ENCODE measurements at regions not wholly inside any gene's neighbourhood (a gene's known extent, or its start where the extent isn't known, plus 50 kb on each side); places are given as distances from the start of the nearest gene placed in this dataset.

DNA sequence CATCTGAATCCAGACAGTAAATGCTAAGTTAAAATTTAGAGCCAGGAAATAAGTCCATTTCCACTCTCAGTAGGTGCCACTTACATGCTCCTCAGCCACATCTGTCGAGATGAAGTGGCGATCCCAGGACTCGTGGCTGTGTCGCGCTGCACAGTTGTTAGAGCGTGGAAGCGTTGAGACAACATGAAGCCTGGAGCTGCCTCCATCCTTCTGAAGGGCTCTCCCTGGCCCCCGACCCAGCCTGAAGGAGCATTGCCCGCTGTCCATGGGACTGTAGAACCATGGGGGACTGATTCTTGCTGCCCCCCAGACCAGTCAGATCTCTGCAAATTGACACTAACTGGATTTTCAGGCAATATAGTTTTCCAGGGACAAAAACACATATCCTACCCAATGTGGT lies 58.9 kb downstream of the IRX1 start:
- no peak for DNase-seq

DNA sequence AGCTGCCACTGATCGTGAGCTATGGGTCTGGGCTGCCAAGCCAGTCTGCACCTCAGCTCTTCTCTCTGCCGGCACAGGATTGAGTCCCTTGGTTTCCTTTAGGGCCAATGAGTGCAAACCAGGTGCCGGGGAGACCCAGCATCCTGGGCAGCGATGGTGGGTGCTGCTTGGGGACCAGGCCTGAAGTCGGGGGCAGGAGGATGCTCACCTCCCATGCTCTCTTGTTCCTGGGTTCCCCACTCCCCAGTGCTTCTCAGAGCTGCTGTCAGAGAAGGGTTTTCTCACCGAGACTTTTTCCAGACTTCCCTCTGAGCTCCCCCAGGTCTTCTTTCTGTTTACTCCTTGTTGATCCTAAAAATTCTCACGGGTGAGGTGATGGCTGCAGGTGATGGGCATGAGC lies 61.2 kb downstream of the IRX1 start:
- DNase-seq, result no peak

DNA sequence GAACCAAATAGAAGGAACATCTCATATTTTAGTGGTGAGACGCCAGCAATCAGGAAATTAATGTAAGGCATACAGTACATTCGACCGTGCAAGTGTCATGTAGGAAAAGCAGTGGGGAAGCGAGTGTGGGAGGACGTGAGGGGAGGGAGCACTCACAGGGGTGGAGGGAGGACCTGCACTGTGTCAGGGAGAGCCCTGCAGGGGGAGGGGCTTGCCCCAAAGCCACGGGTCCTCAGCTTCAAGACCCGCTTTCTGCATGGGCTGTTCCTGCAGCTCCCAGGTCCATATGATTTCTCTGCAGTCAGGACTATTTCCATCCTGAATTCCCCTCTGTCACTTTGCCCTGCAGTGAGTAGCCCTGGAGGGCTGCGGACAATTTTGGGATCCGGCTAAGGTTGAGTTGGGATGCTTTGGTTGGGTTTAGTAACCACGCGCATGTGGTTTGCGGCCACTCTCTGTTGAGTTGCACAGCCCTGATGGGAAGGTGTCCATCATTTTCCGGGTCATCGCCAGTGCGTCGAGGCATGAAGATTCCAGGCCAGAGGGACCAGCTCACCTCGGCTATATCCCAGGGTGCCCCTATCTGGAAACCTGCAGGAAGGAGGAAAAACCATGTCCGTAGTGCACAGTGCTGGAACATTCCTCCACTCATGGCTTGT lies 61.9 kb downstream of the IRX1 start:
- no peak for DNase-seq

DNA sequence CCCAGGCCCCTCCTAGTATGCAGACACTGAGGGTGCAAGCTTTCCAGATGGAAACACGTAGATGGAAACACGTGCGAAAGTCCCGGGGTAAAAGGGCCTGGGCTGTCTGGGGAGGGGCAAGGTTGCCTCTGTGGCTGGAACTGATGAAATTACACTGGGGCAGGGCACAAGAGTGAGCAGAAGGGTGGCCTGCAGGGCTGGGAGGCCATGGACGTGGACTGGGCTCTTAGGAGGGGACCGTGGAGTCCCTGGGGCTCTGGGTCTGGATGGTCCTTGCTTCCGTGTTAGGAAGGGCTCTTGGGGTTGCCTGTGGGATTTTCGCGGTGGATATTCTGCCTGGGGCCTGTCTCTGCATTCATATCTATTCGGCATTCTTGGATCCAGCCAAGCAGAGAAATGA lies 63.3 kb downstream of the IRX1 start:
- no peak for DNase-seq

DNA sequence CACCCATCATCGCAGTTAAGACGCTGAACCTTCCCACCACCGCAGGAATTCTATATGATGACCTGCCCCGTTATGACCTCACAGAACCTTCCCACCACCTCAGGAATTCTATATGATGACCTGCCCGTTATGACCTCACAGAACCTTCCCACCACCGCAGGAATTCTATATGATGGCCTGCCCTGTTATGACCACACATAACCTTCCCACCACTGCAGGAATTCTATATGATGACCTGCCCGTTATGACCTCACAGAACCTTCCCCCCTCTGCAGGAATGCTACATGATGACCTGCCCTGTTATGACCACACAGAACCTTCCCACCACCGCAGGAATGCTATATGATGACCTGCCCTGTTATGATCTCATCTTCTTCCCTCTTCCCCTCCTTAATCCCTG lies 64.3 kb downstream of the IRX1 start:
- no peak for DNase-seq

DNA sequence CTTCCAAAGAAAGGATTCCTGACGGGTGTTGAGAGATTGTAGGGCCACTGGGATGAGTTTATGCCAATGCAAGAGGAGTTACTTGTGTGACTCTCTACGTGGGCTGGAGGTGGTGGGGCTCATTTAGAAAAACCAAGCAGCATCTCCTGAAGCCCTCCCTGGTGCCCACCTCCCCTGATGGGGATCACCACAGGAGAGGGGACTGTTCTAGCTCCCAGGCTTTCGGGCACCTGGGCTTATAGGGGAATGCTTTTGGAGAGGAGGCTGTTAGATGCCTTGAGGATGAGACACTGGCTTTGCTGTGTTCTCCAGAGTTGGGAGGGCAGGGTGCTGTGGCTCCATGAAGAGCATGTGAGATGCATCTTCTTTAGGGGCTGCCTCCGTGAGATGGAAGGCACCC lies 65.0 kb downstream of the IRX1 start:
- no peak for DNase-seq

DNA sequence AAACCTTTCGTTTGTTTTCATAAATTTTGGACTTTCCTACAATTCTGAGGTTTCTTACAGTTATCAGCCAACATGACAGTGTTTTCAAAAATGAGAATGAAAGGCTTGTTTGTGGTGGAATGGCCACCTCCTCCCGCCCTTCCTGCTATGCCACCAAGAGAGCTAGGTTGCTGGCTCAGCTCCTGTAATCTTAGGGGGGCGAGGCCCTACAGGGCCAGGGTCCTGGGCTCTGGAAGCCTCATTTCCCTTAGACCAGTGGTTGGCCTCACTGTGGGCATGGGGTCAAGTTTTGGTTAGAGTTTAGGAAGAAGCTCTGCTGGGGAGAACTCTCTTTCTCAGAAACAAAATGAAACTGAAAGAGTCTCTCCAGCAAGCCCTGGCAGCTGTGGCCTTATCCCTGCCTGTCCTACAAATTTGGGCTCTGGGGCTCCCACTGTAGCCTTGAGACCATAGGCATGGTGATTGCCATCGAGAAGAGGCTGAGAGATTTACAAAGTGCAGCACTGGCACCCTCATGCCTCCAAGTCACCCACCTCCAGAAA lies 66.2 kb downstream of the IRX1 start:
- no peak for DNase-seq

DNA sequence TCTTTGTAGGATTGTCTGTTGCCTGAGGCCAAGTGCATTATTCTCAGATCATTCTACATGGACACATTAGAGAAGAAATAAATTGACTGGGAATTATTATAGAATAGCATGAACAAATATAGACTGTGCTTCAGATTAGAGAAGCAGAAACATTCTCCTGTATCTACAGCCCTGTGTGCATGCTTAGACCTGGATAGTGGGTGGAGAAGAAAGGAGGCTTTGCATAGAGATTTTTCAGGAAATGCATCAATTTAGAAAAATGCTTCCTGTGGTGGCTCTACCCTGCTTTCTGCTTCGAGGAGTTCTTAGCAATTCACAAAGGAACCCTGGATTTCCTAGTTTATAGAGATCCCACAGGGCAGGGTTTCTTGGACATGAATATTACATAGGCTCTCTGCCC lies 66.7 kb downstream of the IRX1 start:
- DNase-seq, result no peak

DNA sequence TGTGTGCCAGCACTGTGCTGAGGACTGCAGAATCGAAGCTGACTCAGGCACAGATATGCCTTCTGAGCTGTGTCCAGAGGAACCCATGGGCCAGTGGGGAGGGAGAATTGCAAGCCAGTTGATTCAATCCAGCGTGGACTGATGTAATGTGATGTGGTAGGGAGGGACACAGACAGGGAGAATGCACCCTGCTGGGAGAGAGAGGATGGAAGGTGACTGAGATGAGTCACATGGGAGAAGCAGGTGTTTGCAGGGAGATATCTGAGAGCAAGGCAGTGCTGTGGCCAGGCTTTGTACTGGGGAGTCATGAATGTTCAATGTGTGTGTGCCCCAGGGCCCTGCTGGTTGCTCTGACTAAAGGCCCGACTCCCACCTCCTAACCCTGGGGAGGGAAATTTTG lies 75.7 kb downstream of the IRX1 start:
- no peak for DNase-seq

DNA sequence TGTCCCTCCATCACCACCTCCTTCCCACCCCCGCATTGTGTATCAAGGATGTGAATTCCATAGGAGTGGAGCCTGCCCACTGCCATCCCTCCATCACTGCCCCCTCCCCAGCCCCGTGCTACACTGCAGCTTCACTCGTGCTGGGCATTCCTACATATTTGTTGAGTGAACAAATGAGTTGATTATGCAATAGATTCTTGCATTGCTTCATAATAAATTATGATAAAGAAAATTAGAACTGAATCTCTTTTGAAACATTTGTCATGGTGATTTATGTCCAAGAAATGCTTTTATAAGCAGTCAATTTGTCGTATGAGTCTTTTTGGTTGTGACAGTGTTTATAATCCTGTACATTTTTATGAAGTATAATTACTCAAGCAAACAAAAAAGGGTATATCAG lies 83.2 kb downstream of the IRX1 start:
- DNase-seq, result no peak

DNA sequence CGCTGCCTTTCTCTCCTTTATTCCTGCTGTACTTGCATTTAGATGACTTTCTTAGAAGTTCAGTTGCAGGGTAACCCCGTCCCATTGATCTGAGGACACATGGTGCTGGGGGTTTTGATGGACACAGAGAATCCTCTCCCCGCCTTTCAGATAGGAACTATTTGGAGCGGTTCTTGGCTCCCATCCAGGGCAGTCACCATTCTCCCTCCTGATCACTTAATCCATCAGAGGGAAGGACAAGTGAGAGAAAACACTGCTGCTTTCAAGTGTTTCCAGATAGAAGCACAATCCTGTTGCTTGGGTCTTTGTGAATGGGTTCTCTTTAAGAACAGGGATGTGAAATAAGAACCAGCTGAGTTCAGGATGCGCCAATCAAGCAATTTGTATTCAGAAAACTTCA lies 85.2 kb downstream of the IRX1 start:
- no peak for DNase-seq

DNA sequence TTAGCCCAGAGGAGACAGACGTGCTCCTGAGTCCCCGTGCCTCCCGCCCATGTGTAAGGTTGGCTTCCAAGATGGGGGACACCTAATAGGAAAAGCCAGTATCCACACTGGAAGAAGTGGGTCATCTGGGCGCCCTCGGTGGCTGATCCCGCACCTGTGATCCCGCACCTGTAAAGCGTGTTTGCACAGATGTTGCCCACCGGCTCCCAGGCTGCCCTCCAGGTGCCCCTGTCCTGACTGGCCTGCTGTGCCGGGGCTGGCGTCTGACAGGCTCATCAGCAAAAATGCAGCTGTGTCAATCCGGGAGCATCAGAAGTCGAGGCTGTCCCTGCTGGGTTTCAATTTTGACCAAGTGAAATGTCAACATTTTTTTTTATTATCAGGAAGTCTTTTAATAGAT lies 88.5 kb downstream of the IRX1 start:
- DNase-seq, result no peak

DNA sequence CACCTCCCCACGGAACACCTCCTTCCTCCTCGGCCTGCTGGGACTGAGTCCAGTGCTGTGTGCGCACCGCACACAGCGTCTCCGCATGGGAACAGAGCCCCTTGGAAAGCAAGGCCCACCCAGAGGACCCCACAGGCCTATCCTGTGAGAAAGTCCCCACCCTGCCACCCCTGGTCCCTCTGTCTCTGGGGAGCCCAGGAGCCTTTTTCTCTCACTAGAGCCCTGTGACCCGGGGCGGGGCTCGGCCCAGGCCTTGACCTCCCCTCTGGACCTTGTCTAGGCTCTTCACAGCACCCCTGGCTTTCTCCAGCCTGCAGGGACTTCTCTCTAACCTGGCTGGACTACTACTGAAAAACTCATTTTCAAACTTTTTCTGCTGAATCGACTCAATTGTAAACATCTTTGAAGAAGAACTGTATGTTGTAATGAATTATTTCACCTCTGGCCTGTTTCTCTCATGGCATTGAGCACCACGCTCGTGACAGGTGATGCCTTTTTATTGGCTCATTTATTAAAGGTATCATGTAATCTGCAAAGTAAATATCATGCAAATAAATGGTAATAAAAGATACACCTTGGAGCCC lies 89.2 kb downstream of the IRX1 start:
- DNase-seq, result no peak

DNA sequence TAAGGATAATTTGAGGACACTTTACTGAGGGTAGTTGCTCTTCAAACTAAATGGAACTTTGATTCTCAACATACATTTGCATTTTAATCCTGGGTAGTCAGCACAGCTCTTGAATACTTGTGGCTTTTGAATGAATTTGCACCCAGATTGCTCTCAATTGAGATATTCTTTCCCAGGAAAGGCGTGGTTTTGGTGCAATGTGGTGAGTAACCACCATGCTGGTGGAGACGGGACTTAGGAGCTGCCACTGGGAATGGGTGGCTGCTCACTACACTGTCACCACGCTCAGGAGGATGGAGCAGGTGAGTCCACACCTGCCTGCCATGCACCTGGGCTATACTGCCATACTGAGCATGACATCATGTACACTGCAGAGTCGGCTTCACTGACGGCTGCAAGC lies 99.2 kb downstream of the IRX1 start:
- DNase-seq, result no peak

DNA sequence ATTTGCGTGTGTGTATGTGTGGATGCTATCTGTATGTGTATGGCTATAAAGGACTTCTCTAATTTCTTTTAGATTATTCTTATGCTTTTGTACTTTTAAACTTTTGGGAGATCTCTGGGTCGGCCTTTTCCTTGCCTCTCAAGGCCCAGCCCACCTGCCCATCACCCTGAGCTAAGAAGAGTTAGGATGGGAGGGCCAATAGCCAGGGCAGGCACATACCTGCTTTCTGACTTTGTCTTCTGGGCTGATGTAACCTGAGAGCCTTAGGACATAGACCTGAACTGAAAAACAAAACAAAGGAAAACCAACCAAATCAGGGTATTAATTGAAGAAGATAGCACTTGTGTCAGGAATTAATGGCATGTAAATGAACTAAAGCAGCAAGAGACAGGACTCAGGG lies 100.2 kb downstream of the IRX1 start:
- no peak for DNase-seq

DNA sequence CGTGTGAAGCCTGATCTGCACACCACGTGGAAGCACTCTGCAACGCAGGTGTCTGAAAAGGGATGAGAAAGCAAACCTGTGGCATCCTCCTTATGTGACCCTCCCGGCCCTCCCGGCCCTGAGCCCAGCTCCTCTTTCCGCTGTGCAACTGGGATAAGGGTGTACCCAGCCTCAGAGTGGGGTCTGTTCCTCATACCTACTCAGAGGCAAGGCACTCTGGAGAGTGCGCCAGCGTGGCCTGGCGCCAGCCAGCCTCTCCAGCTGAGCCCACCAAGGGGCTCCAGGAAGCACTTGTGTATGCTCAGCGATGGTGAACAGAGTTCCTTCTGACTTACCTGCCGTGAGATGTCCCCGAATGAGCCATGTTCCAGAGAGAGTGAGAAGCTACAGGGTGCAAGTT lies 102.8 kb downstream of the IRX1 start:
- DNase-seq, result no peak

DNA sequence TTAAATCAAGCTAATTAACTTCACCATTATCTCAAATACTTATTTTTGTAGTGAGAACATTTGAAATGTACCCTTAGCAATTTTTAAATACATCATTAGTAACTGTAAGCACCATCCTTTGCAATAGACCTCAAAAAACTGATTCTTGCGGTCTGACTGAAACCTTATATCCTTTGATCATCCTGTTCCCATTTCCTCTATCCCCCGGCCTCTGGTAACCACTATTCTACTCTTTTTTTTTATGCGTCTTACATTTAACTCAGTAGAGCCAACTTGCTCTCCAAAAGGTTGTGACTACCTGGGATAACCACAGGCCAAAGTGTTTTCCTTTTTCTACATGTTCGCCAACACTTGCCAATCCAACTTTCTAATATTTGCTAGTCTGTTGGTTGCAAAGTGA lies 106.1 kb downstream of the IRX1 start:
- DNase-seq, result no peak

DNA sequence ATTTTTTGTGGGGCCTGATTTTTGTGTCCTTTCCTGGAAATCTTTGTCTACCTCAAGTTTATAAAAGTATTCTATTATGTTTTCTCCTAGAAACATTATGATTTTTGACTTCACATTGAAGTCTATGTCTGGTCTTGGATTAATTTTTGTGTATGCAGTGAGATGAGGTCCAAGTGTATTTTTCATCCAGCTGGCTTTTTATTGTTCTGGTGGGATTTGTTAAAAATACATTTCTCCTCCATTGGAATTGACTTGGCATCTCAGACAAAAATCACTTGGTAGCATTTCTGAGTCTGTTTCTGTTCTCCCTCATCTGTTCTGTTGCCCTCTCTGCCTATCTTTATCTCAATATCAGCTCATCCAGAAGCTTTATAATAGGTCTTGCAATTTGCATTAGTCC lies 109.0 kb downstream of the IRX1 start:
- no peak for DNase-seq

DNA sequence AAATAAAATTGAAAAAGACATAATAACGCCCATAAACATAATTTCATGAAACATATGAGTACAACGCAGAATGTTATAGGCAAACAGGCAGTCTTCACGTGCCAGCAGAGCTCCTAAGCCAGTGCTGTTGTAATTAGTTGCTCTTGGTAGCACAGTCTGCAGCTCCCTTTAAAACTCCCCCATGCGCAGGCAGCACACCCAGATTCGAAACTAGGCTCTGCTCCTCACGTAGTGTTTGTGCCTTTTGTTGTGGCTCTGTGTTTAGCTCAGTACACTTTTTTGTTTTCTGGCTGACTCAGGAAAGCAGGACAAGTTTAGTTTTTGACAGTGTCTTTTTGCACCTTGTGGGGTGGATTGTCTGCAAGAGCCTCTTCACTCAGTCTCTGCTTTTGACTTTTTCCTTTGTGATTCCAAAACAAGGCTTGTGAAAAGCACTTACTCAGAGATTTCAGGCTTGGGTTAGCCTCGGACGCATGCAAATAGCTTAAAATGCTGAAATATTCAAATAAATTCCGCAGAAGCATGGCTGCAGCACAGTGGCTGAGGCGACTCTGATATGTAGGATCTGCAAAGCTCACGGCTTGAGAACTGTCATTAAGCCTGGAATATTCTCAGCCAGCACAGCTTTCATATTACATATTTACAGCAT lies 113.6 kb downstream of the IRX1 start:
- DNase-seq, result no peak

DNA sequence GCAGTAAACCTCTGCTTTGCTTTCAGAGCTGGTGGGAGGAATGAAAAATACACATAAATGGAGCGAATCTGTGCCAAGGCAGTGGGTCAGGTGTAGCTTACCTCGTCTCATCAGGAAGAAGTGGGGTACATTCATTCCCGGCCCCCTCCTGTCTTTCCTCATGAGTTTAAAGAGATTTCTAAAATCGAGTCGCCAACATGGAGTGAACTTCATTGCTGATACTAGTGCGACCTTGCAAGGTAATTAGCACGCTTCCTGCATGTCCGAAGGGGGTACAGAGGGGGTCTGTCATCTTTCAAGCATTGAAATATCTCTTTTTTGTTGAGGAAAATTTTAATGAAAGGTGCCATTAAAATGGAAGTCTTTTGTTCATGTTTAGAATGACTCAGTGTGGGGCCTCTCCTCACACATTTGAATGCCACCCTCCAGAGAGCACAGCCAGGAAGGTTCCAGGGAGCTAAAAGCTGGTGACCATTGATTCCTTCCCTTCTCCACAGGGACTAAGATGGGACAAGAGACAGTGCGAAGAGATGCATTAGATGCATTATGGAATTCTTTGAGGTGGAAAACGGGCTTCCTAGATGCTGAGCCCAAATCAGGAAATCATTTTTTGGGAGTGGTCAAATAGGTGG lies 114.2 kb downstream of the IRX1 start:
- DNase-seq, result no peak

DNA sequence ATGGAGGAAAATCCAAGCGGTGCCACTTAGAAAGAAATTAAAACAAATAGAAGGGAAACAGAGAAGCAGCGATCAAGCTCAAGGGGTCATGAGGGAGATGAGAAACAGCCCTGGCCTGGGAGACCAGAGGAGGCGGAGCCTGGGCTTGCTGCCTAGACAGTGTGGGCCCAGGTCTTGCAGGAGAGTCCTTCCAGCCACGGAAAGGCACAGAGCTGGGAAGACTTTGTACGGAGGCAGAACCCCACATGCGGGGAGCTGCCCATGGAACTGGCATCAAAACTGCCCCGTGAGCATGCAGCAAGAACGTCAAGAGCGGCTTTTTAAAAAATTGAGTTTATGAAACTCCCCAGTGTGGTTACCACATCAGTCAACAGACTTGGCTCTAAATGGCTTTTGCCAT lies 119.4 kb downstream of the IRX1 start:
- DNase-seq, result no peak

DNA sequence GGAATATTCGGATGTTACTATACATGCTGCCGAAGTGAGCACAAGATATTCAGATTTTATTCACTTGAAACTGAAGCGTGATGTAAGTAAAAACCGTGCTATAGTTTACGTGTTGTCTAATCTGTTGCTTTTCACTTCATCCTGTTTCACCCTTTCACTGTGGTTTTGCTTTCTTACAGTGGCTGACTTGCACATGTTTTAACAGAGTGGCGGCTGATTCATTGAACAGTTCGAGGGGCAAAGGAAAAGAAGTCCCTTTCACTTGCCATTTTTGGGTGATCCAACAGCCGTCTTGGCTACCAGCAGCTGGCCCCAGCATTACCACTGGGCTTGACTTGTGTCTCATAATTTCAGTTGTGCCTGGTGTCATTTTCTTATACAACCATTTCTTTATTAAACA lies 134.0 kb downstream of the IRX1 start:
- DNase-seq, result no peak

DNA sequence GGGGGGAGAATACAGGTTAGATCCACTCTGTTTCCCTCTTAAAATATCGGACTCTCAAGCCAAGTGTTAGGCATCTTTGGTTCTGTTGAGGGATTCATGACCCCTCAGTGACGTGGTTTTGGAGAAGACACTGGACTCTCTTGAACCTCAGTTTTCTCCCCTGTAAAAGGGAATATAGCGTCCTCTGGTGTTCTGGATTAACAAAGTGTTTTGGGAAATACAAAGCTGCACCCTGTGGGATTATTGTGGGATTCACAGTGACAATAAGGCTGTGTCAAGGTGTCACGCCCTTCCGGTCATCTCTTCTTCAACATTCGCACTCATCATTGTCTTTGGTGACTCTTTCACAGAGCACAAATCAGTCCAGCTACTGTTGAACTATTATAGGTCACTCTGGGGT lies 139.0 kb downstream of the IRX1 start:
- no peak for DNase-seq

DNA sequence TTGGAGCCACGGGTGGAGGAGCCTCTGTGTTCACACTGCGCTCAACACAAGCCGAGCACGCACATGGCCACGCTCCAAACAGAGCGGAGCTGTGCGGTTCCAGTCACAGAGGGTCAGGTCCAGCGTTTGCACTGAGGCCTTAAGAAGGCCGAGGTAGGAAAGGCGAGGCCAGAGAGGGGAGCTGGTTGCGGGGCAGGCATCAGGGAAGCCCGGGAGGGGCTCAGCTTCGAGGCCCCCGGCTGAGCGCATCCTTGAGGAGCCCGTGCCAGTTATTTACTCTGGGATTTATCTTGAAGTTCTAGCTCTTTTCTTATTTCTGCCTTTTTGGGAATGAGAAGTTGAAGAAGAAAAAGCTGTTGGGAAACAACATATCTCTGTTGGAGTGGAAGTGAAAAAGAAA lies 140.8 kb downstream of the IRX1 start:
- DNase-seq, result no peak

All from T1000 (cell line).